Vagina (tissue), 2 donors: ENCODE measurements at regions not wholly inside any gene's neighbourhood (a gene's known extent, or its start where the extent isn't known, plus 50 kb on each side); places are given as distances from the start of the nearest gene placed in this dataset.

Experiments used
- POLR2A ChIP-seq, 2 donors: fragments of 450-650 bp; IDR thresholded peaks; one replicate each; pipeline ENCODE4 v1.6.1; 2017; ENCODE audit warnings: antibody characterized with exemption in 2 of 2, mild to moderate bottlenecking in 2 of 2, moderate library complexity in 2 of 2
- TF ChIP-seq, protein P1 (sequence below), 3 experiments: fragments of 450-650 bp in 2 of 3; fragments of 200-600 bp in 1 of 3; sonication (generic) in 1 of 3; IDR thresholded peaks; one replicate each; pipeline ENCODE4 v1.5.1; 2017 to 2019; ENCODE audit warnings: antibody characterized with exemption in 3 of 3, mild to moderate bottlenecking in 2 of 3, moderate library complexity in 2 of 3

DNA sequence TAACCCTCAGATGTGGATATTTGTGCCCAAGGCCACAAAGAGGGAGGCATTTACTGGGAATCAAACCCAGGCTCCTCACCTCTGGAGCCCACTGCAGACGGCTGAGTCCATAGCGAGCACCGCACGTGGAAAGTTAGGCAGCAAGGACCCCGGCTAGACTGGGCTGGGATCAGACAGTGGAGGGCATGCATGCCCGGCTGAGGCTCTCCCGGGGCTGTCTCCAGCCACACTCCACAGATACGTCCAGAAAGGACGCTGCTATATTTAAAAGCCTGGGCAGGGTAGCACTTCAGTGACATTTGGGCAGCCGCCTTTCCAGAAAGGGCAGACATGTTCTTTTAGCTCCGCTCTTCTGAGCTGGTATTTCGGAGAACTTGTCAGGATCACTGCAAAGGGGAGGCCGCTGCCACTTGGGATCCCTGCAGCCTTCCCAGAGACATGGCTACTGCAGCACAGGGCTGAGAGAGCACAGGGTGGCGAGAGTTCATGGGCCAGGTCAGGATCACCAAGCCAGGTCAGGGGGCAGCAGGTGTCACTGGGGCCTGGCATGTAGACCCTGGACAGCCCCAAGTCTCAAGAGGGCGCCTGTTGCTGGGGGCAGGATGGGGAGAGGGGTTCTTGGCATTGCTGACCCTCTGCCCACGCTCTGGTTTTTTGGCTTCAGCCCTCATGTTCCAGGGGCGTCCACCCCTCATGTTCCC, 121.7 kb downstream of the PHETA1 start:
- TF ChIP-seq, protein P1, sequence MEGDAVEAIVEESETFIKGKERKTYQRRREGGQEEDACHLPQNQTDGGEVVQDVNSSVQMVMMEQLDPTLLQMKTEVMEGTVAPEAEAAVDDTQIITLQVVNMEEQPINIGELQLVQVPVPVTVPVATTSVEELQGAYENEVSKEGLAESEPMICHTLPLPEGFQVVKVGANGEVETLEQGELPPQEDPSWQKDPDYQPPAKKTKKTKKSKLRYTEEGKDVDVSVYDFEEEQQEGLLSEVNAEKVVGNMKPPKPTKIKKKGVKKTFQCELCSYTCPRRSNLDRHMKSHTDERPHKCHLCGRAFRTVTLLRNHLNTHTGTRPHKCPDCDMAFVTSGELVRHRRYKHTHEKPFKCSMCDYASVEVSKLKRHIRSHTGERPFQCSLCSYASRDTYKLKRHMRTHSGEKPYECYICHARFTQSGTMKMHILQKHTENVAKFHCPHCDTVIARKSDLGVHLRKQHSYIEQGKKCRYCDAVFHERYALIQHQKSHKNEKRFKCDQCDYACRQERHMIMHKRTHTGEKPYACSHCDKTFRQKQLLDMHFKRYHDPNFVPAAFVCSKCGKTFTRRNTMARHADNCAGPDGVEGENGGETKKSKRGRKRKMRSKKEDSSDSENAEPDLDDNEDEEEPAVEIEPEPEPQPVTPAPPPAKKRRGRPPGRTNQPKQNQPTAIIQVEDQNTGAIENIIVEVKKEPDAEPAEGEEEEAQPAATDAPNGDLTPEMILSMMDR (IDR thresholded peaks at IDR 0.05), result no peak
- TF ChIP-seq POLR2A (IDR thresholded peaks at IDR 0.05), result no peak
